ENCODE measurements at regions not wholly inside any gene's neighbourhood (a gene's known extent, or its start where the extent isn't known, plus 50 kb on each side); places are given as distances from the start of the nearest gene placed in this dataset.

- TF ChIP-seq CTCF (IDR thresholded peaks at IDR 0.05) (no peak), POLR2A (IDR thresholded peaks at IDR 0.05) (no peak)
These were observed 84.7 kb downstream of the ALG10 start for GRCh38 chr12:34107016-34107415.
